Astrocyte of the cerebellum (primary cell): ENCODE measurements at regions not wholly inside any gene's neighbourhood (a gene's known extent, or its start where the extent isn't known, plus 50 kb on each side); places are given as distances from the start of the nearest gene placed in this dataset.
"Not testable (repeated sequence)": the region's sequence is repeated elsewhere in the genome, so short reads cannot be mapped to it uniquely, and the experiment has no call there.

Source experiments
- DNase-seq: peaks from one replicate; pipeline ENCODE4 v3.0.0-alpha.2; 2011; ENCODE audit warnings: low read depth
- H3K4me3 ChIP-seq: 2 replicates; pipeline ENCODE4 v1.5.1; 2011; ENCODE audit warnings: mild to moderate bottlenecking, low read depth, low read length, moderate library complexity
- in situ Hi-C: cut with HindIII; loops from 2 replicates; pipeline ENCODE4 v1.10.0; 2017; ENCODE audit warnings: low sequenced_read_pairs
- TF ChIP-seq, protein P1 (sequence below): IDR thresholded peaks from 2 replicates; pipeline ENCODE4 v1.5.1; 2012; ENCODE audit warnings: low read length, low read depth, moderate library complexity, mild to moderate bottlenecking; ENCODE audit errors: missing control alignments

DNA sequence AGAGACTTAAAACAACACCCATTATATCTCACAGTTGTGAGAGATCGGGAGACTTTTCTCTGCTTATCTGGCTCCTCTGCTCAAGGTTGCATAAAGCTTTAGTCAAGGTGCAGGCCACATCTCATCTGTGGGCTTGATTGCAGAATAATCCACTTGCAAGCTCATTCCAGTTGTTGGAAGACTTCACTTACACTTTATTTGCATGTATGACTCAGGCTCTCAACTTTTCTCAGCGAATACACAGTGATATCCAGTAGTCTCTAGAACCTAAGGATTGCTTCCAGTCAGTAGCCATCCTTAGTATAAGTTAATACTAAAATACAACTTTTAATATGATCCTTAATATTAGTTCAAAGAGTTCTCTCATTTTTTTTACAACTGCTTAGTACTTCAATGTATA is 435.5 kb upstream of the NRG3 start:
- DNase-seq, result no peak
- in situ Hi-C loops, result no loop called here
- TF ChIP-seq, protein P1, sequence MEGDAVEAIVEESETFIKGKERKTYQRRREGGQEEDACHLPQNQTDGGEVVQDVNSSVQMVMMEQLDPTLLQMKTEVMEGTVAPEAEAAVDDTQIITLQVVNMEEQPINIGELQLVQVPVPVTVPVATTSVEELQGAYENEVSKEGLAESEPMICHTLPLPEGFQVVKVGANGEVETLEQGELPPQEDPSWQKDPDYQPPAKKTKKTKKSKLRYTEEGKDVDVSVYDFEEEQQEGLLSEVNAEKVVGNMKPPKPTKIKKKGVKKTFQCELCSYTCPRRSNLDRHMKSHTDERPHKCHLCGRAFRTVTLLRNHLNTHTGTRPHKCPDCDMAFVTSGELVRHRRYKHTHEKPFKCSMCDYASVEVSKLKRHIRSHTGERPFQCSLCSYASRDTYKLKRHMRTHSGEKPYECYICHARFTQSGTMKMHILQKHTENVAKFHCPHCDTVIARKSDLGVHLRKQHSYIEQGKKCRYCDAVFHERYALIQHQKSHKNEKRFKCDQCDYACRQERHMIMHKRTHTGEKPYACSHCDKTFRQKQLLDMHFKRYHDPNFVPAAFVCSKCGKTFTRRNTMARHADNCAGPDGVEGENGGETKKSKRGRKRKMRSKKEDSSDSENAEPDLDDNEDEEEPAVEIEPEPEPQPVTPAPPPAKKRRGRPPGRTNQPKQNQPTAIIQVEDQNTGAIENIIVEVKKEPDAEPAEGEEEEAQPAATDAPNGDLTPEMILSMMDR, result no peak
- H3K4me3 ChIP-seq, result no peak overlapping the region

DNA sequence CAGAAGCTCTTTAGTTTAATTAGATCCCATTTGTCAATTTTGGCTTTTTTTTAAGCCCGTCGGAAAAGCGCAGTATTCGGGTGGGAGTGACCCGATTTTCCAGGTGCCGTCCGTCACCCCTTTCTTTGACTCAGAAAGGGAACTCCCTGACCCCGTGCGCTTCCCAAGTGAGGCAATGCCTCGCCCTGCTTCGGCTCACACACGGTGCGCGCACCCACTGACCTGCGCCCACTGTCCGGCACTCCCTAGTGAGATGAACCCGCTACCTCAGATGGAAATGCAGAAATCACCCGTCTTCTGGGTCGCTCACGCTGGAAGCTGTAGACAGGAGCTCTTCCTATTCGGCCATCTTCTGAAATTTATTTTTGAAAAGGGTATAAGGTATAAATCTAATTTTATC is 433.4 kb upstream of the NRG3 start:
- DNase-seq, in situ Hi-C loops, H3K4me3 ChIP-seq: not testable (repeated sequence)

DNA sequence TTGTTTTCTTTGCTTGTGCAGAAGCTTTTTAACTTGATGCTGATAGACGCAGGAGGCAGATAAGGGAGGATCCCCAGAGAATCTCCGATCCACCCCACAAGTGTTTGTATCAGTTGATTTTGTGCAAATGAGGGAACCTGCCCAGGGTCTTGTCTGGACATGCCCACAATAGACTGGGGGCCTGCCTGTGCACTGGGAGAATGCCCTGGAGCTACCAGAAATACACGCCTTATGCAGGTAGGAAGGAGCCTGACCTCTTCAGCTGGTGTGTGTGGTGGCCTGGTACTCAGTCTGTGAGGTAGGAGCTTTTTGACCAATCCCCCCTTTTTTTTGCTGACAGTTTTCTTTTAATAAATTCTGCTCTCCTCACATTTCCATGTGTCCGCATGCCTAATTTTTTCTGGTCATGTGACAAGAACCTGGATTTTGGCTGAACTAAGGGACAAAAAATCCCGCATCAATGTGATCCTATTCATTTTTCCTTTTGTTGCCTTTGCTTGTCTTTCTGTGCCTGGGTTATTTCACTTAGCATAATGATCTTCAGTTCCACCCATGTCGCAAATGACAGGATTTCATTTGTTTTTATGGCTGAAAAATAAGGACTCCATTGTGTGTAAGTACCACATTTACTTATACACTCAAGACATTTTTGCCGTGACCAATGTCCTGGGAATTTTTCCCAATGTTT is 430.6 kb upstream of the NRG3 start:
- no peak overlapping the region for H3K4me3 ChIP-seq
- DNase-seq, result no peak
- TF ChIP-seq, protein P1, result no peak
- in situ Hi-C loops, result no loop called here

DNA sequence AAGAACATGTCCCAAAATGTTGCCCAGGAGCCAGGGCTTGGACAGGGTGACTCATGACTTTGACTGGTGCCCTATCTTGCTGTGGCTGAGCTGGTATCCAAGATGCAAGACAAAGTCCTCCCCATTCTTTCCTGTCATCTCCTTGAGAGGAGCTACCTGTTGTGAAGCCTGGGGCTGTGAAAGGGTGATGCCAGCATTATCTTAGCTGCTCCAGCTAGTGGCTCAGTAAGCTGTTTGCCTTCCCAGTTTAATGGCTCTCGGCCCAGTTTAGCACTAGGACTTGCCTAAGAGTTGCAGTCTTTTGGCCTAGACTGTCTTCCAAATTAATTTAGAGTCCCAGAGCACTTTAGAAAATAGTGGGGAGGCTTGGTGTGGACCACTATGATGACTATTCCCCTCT is 424.3 kb upstream of the NRG3 start:
- DNase-seq, result no peak
- in situ Hi-C loops, result no loop called here
- TF ChIP-seq, protein P1, result no peak
- no peak overlapping the region for H3K4me3 ChIP-seq

DNA sequence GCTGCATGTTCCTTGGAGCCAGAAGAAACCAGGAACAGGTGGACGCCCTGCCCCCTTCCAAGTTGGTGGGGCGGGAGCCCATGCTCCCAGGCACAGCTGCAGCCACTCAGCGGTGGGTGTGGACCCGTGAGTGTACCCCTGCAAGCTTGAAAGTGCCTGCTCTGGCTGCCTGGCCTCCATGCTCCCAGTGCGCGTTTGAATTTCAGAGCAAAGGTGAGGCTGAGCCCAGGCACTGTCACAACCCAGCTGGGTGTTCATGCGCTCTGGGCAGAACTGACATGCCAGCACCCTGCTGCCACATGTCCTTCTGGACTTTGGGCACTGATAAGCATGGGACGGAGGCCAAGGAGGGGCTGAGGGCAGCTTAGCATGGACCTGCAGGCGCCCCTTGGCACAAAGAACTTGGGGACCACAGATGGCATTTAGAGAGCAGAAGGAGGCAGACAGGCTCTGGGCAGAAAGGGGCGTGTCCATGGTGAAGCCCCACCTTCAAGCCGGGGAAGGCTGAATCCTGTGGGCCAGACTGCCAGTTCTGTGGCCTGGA is 402.0 kb upstream of the NRG3 start:
- no peak for DNase-seq
- in situ Hi-C loops, result no loop called here
- TF ChIP-seq, protein P1, result no peak
- H3K4me3 ChIP-seq, result no peak overlapping the region

DNA sequence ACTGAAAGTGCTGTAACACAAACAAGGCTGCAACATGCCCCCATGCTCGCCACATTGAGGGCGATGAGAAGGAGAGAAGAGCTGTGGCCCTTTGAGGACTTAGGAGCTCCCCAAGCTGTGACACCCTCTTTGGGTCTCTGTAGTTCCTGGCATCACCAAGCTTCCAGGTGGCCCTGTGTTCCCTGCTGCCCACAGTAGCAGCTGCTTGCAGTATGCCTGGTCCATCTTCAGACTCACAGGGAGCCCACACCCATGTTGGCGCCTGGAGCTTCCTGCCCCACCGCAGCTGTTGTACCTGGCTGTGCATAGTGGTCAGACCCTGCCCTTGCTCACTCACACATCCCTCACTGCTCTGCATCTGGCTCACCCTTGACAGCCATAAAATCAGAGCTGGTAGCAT is 401.2 kb upstream of the NRG3 start:
- in situ Hi-C loops, result no loop called here
- H3K4me3 ChIP-seq, result no peak overlapping the region
- no peak for DNase-seq
- TF ChIP-seq, protein P1, result no peak

DNA sequence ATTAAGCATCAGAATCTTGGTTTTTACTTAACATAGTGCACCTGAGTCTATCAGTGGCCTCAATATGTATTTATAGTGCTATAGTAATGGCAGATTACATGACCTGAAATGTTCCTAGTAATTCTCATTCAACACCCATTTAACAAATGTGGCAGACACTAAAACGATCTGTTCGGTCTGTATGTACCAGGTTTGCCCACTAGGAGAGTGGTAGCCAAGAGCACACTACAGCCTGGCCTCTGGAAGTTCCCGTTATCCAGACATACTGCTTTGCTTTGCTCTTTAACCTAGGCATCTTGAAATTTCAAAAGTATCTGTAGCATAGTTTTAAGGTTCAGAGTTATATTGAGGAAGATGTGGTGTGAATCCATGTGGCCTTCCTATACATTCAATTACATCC is 395.7 kb upstream of the NRG3 start:
- in situ Hi-C loops, result no loop called here
- TF ChIP-seq, protein P1, result no peak
- H3K4me3 ChIP-seq, result no peak overlapping the region
- DNase-seq, result no peak
